Occipital lobe (tissue), 1 donor: ENCODE measurements at regions not wholly inside any gene's neighbourhood (a gene's known extent, or its start where the extent isn't known, plus 50 kb on each side); places are given as distances from the start of the nearest gene placed in this dataset.

Source experiments
- DNase-seq: peaks from one replicate; lab custom pipeline; 2025; lab: John Stamatoyannopoulos, UW

DNA sequence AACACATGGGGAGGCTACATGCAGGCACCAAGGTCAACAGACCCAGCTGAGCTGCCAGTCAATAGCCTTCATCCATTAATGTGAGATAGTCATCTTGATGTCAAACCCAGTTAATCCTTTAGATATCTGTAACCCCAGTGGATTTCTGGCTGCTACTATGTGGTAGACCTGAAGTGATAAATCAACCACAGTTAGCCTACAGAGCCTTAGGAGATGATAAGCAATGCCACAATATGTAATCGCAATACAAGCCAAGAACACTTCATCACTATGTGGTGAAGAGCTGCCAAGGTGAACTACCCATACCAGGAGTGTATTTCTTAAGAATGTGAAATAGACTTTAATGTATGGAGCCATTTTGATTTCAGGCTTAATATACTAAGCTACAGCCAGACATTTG lies 1175.5 kb downstream of the DTWD2 start:
- DNase-seq, result no peak

DNA sequence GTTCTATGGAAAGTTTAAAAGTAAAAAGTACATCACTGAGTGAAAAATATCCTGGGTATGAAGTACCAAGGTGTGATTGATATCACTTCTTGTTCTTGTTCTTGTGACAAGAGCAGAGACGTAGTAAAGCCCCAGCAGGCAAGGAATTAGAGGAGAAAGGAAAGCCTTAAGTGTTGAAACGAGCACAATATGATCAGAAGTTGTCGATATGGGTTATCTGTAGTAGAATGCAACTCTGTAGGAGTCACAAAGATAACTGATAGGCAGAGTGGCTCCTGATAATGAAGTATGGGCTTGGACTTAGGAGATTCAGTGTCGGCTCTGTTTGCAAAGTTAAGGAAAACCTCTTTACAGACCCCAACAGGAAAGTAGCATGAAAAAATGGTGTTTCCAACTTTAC lies 1179.1 kb downstream of the DTWD2 start:
- DNase-seq, result no peak

DNA sequence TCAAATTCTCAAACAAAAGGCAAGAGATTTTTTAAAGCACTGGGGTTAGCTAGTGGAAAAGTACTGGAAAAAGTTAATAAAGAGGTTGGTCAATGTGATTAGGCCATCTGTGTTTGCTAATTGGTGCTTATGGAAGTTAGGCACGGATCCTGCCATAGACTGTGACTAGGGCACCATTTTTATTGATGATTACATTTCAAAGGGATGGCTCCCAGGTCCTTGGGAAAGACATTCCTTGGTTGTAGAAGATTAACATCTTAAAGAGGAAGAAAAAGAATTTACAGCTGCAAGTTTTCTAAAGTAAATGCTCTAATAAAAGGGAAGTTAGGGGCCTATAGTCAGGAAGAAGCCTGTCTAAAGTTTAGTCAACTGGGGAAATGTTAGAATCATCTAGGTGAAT lies 1183.3 kb downstream of the DTWD2 start:
- DNase-seq, result no peak

DNA sequence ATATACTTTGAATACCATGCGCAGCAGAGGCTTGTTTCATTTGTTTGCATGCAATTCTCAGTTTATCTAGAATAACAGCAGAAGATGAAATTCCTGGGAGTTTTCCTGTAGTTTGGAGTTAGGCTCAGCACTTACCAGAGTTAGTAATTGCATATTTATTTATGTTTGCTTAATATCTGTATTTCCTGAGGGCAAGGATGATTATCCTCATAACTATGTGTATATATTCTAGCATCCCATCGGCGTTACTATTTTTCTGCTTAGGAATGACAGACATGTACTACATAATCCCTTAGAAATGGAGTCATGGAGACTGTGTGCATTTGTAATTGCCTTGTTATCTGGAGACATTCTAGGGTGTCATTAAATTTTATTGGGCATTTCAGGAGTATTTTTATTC lies 1184.8 kb downstream of the DTWD2 start:
- no peak for DNase-seq

DNA sequence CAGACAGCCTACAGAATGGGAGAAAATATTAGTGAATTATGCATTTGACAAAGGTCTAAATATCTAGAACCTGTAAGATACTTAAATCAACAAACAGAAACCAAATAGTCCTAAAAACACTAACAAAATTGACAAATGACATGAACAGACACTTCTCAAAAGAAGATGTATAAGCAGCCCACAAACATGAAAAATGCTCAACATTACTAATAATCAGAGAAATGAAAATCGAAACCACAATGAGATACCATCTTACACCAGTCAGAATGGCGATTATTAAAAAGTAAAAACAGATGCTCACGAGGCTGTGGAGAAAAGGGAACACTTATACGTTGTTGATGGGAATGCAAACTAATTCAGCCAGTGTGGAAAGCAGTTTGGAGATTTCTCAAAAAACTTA lies 1186.8 kb downstream of the DTWD2 start:
- no peak for DNase-seq

DNA sequence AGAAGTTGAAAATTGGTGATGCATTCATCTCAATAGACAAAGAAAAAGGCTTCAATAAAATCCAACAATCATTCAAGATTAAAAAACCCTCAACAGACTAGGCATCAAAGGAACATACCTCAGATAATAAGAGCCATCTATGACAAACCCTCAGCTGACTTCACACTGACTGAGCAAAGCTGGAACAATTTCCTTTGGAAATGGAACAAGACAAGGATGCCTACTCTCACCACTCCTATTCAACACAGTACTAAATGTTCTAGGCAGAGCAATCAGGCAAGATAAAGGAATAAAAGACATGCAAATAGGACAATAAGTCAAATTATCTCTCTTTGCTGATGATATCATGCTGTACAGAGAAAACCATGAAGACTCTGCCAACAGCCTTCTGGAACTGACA lies 1188.1 kb downstream of the DTWD2 start:
- no peak for DNase-seq

DNA sequence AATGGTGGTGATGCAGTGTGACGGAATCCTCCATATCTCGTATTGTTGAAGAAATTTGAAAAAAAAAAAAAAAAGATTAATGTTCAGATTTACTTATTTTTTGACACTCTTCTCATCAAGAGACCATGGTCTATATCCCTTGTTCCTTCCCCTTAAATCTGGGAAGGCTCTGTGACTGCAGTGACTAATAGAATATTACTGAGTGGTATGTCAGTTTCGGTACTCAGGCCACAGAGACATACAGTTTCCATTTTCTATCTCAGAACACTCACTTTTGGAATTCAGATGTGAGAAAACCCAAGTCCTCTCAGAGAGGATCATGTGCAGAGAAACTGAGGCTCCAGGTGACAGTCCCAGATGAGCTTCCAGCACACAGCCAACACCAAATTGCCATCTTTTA lies 1193.5 kb downstream of the DTWD2 start:
- no peak for DNase-seq

DNA sequence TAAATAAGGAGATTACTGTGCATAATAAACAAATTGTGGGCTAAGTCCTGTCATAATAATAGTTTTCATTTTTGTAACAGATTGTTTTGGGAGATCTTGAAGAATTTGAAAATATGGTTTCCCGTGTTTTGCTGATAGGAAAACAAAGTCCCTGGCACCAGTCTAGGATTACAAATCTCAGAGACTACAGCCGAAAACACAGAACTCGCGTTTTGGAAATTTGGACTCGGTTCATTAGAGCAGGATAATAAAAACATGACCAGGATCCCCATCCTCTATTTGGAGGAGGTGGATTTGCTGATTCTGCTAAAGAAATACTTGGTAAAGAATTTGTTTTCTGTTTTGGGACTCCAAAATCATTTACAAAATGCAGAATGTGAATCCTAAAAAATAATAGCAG lies 1194.4 kb downstream of the DTWD2 start:
- no peak for DNase-seq

DNA sequence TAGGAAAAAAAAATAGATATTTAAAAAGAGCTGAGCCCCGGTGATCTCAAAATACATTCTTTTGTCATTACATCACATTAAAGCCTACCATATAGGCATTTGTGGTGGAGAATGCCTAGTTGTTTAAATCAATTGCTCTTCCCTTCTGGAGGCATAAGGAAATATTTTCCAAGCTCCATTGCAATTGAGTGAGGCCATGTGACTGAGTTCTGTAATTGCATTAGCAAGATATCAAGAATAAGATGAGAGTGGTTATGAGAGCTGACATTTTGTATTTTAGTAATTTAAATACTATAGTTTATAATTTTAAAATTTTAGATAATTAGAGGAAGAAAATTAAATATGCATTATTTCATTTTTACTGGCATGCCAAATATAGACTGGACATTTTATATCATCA lies 1195.9 kb downstream of the DTWD2 start:
- no peak for DNase-seq

DNA sequence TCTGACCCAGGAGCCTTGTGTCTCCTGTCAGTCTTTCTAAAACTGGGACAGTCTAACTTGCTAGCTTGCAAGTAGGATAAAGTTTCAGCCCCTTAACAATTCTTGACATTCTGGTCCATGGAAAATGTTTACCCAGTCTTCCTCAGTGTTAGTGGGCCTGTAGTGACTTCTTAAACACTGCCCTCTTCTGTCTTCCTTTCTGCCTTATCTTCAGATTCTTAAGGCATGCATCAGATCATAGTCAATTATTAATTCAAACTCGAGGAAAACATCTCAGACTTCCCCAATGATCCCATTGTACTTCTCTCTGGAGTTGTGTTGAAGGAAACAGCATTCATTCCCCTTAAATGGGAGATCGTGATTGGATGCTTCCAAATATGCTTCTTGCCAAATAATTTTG lies 1199.8 kb downstream of the DTWD2 start:
- DNase-seq, result no peak

DNA sequence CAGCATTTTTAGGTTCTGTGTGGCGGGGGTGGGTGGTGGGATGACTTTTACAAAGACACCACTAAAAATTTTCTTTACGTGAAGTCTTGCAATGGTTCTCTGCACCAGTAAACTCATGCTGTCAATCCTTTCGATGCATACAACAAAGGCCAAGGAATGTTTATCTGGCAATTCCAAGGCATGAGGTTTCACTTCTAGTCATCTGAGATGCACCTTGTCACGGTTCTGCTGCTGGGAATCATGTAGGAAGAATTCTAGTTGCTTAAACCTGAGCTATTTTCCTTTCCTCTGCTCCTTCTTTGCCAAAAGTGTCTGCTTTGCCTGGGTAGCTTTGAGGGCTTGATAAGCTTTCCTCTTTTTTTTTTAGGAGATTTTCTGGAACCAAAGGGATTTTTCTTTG lies 1204.5 kb upstream of the SEMA6A start:
- DNase-seq, result no peak

DNA sequence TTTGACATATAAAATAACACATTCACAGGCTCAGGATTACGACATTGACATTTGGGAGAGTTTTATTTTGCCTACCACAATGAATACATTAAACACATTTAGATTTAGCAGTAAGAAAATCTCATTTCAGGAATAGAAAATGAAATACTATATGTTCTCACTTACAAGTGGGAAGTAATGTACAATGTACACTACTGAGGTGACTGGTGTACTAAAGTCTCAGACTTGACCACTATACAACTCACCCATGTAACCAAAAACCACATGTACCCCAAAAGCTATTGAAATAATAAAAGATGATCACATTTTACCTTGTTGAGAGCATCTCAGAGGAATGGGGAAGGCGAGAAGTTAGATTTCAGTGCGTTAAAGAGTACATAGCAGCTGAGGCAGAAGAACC lies 1202.4 kb upstream of the SEMA6A start:
- DNase-seq, result no peak

DNA sequence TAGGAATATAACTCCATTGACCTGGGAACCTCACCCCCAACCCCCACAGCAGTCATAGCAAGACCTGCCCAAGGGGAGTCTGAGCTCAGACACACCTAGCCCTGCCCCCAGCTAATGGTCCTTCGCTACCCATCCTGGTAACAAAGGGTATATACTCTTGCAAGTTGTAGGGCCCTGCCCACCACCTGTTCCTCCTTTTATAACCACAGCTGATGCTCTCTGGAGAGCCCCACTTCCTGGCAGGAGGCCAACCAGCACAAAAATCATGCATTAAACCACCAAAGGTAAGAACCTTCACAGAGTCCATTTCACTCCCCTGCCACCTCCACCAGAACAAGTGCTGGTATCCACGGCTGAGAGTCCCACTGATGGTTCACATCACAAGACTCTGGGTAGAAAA lies 1195.3 kb upstream of the SEMA6A start:
- no peak for DNase-seq

DNA sequence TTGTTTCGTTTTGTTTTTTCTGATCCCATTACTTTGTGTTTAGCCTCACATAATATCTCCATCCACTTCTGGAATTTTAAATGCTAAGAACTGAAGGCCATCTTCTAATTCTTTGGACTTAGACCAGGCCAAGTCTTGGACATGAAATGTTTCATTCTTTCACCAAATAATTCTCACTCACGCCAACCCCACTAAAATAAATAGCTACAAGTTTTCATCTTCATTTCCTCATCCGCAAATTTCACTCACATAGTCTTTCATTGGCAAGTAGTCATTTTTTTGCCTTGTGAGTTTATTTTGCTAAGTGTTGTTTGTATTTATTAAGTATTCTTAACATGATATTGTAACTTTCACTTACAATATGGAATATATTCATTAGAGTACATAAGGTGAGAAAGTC lies 1188.6 kb upstream of the SEMA6A start:
- no peak for DNase-seq

DNA sequence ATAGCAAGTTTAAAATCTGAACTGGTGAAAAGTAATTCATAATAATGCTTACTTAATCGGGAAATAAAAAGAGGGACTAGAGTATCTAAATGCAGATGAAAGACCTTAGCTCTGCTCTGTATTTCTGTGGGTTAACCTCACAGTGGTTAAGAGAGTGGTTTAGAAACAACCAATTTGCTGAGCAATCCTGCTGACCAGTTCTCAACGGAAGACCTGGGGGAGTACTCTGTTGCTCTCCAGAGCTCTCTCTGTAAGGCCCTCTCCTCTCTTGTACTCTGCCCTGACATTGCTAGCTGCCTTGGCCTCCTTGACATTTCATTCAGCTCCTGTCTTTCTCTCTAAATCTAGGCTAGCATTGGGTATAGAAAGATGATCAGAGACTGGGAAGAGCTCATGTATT lies 1186.6 kb upstream of the SEMA6A start:
- DNase-seq, result no peak

DNA sequence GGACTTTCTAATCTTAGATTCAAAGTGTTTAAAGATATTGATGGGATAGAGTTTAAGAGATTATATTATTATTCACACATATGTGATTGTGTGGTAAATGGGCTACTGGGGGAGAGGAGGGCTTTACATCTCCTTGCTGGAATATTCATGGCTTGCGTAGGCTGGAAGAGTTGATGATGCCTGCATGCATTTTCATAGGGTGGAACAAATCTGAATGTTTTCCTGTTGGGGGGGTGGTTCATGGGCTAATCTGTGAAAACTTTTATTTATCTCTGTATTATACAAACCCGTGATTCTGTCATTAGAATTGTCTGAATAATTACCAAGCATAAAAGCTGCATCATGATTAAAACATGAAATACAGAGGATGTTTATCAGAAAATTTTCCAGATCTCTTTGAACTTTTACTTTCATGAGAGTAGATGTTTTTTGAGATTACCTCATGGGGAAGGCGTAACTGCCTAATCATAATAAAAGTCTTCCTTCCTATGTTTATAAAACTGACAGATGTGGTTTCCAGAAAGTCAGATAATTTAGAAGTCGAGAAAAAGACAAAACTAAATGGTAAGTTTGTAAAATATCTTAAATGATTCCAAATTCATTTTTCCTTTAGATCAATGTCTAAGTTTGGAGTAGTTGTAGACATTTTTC lies 1185.4 kb upstream of the SEMA6A start:
- no peak for DNase-seq

DNA sequence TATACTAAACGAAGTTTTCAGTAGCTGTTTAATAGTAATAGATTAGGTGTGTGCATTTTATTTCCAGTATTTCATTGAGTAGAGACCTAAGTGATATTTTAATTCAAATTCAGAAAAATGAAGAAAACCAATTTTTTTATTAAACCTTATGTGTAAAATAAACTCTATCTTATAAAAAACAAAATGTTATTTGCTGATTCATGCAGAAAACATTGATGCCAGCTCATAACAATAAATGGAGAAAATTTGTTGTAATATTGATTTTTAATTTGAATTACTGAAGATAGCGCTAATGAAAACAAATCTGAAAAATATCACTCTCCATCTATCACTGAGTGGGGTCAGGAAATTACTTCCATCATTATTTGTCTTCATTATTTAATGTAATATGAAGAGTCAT lies 1177.8 kb upstream of the SEMA6A start:
- no peak for DNase-seq

DNA sequence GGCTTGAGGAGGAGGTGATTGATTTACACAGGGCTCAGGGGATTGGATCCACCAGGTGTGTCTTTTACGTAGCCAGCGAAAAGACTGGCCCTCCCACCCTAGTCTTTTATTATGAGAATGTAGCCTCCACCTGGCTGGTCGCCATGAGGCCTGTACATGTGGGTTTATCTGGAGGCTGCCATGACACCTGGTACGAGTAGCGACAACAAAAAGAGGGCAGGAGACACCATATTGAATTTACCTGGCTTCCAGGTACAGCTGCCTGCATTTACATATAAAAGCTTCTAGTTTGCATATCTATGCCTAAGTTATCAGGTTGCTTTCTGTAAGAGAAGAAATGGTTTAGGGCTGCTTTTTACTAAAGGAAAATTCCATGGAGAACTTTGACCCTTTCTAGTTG lies 1173.7 kb upstream of the SEMA6A start:
- DNase-seq, result no peak

DNA sequence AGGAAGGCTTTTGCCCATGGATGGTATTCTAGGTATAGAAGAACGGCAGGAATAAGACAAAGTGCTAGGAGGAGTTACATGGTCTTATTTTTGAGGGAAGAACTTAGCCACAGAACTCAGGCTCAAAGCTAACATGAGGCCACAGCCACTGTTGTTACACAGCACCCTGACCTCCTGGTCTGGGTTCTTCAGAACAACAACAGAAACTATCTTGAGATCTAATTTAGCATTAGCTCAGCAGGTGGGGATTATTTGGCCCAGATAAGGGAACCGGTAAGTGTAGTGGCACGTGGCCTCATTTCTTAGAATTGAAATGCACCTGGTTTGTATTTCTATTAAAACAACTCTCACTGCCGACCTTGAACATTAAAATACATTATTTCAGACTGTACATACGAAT lies 1168.7 kb upstream of the SEMA6A start:
- DNase-seq, result no peak

DNA sequence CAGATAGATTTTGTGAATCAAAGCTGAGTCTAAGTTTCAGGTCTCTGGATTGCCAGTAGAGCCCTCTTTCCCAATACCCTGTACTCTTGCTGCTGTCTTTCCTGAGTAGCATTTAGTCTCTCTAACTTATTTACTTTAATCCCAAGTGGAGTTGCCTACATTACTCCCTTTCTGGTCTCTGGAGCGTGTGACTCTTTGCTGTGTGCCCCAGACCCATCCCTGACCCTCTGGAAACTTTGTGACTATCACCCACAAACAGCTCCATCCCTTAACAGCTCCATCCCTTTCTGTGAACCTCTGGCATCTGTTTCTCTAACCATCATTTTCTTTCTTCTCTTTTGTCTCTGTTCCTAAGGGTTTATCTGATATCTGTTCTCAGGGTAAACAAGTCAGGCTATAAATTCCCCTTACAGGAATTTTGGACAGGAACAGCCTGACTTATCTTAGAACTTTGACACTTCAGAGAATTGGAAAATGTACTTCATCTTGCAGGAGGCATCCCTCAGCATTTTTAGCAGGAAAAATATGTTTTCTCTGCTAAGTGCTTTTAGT lies 1167.1 kb upstream of the SEMA6A start:
- no peak for DNase-seq

DNA sequence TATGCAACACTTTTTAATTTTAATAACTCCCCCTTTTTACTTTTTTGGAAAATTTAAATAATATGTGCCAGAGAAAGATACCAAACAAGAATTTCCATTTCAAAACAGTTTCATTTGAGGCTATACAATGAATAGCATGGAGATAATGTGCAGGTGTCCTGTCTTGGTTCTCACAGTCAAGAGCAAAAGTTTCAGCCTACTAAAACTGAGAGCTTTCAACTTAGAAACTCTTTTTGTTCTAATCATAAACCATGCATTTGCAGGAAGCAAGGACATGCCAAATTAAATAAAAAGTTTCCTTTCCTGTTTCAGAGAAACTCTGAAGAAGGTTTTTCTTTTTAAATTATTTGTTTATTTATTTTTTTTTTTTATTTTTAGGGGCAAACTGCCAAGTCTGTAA lies 1165.6 kb upstream of the SEMA6A start:
- no peak for DNase-seq

DNA sequence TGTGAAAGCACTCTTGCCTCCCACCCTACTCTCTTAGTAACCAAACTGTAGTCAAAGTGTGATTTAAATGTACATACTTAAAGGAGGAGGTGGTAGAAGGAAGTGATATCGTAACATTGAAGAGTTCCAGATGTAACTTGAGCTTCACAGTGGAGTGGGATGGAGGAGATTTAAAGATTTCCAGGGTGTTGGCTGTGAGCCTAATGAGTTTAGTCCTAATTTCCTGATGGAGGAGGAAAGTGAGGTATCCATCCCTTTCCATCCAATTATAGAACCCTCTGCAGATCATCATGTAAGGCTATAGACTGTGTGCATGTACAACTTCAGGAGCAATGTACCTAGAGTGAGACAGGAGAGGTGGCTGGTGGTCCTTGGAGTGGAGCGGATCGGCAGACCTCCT lies 1163.9 kb upstream of the SEMA6A start:
- no peak for DNase-seq

DNA sequence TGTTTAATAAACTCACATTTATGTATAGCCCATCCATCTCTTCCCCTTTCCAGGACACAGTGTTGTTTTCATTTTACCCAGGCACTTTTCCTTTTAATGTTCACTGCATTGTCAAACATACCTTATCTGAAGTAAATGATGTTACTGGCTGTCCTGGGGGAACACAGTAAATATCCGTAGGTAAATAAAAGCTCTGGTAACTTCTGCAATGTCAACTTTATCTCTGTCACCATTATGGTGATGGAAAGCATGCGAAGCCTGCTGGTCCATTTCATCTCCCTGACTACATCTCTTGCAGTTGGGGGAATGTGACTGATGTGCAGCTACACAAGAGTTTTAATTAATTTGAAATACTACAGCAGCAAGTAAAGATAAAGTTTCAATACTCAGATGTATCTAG lies 1162.1 kb upstream of the SEMA6A start:
- no peak for DNase-seq

DNA sequence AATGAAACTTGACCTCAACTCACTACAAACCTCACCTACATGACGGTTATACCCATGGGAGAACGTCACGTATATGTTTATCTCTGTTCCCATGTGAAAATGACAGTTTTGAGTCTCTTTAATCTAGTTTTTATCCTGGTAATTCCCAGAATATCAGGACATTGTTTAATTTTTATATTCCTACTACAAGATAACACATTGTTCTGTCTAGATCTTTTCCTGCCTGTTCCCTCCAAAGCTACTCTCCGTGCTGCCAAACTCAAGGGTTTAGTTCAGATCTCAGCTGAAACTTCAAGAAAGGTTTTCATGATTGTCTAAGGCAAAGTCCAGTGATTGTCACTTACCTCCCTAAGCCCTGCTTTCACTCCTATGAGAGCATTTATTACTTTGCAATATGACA lies 1159.4 kb upstream of the SEMA6A start:
- no peak for DNase-seq
